ENCODE measurements at regions not wholly inside any gene's neighbourhood (a gene's known extent, or its start where the extent isn't known, plus 50 kb on each side); places are given as distances from the start of the nearest gene placed in this dataset.
"Not testable (repeated sequence)": the region's sequence is repeated elsewhere in the genome, so short reads cannot be mapped to it uniquely, and the experiment has no call there.

GRCh38 chr6:16999491-17000436 lies 102.1 kb upstream of the STMND1 start:
- Mint-ChIP-seq H3K9me3 (peaks cover 1 to 9% of the 10 kb centered on the region in 2 donors), H3K36me3 (no peaks in the 10 kb centered on the region), H3K27ac (no peak overlapping the region), H3K27me3 (peaks cover 3 to 6% of the 10 kb centered on the region in 2 donors), H3K4me3 (no peak overlapping the region), H3K4me1 (no peaks in the 10 kb centered on the region)
- no peak for ATAC-seq (replicated peaks)
- DNase-seq: no peak

GRCh38 chr6:16998461-16998860 lies 103.4 kb upstream of the STMND1 start:
- Mint-ChIP-seq H3K27me3 (peaks cover 3 to 6% of the 10 kb centered on the region in 2 donors), H3K4me1 (no peaks in the 10 kb centered on the region)

GRCh38 chr6:16995511-16996250 lies 106.2 kb upstream of the STMND1 start:
- Mint-ChIP-seq H3K36me3 (no peaks in the 10 kb centered on the region), H3K27ac (no peak overlapping the region), H3K9me3 (peaks cover 1 to 9% of the 10 kb centered on the region in 2 donors), H3K4me1 (no peaks in the 10 kb centered on the region), H3K27me3 (peaks cover 6 to 8% of the 10 kb centered on the region in 2 donors), H3K4me3 (no peak overlapping the region)
- ATAC-seq (replicated peaks): no peak
- no peak for DNase-seq

More at GRCh38 chr6:16998461-16998860, 103.4 kb upstream of the STMND1 start:
- ATAC-seq (replicated peaks): no peak
- DNase-seq: no peak
- Mint-ChIP-seq H3K9me3 (peaks cover 1 to 9% of the 10 kb centered on the region in 2 donors), H3K36me3 (no peaks in the 10 kb centered on the region), H3K27ac (no peak overlapping the region), H3K4me3 (no peak overlapping the region)

- no peak for ATAC-seq (replicated peaks)
- DNase-seq: no peak
- Mint-ChIP-seq H3K27me3 (peaks cover 5 to 8% of the 10 kb centered on the region in 2 donors), H3K9me3 (peaks cover 9 to 16% of the 10 kb centered on the region in 2 donors), H3K27ac (no peak overlapping the region), H3K4me3 (no peak overlapping the region), H3K4me1 (no peaks in the 10 kb centered on the region), H3K36me3 (peaks cover 2 to 6% of the 10 kb centered on the region in 2 donors)
These were observed 108.5 kb upstream of the STMND1 start for GRCh38 chr6:16993396-16993795.

GRCh38 chr6:16991981-16992629 lies 109.7 kb upstream of the STMND1 start:
- peaks cover 2 to 6% of the 10 kb centered on the region in 2 donors for H3K36me3 Mint-ChIP-seq
- H3K4me3 Mint-ChIP-seq: no peak overlapping the region
- H3K9me3 Mint-ChIP-seq: peaks cover 12 to 14% of the 10 kb centered on the region in 2 donors
- ATAC-seq (replicated peaks): no peak
- peaks cover 5 to 8% of the 10 kb centered on the region in 2 donors for H3K27me3 Mint-ChIP-seq
- DNase-seq: no peak
- no peaks in the 10 kb centered on the region for H3K4me1 Mint-ChIP-seq
- no peak overlapping the region for H3K27ac Mint-ChIP-seq

- H3K4me1 Mint-ChIP-seq; ATAC-seq (replicated peaks); H3K4me3 Mint-ChIP-seq; DNase-seq; H3K36me3 Mint-ChIP-seq; H3K27ac Mint-ChIP-seq: not testable (repeated sequence)
- peaks cover 13 to 15% of the 10 kb centered on the region in 2 donors for H3K27me3 Mint-ChIP-seq
- H3K9me3 Mint-ChIP-seq: peaks cover 12 to 14% of the 10 kb centered on the region in 2 donors
These were observed 111.9 kb upstream of the STMND1 start for GRCh38 chr6:16989976-16990375.

GRCh38 chr6:16989382-16989781 lies 112.5 kb upstream of the STMND1 start:
- ATAC-seq (replicated peaks) (no peak), DNase-seq (no peak)
- Mint-ChIP-seq H3K27me3 (peaks cover 15 to 21% of the 10 kb centered on the region in 2 donors), H3K4me3 (no peak overlapping the region), H3K9me3 (peaks cover 12 to 14% of the 10 kb centered on the region in 2 donors), H3K27ac (no peak overlapping the region), H3K36me3 (peaks cover 2 to 6% of the 10 kb centered on the region in 2 donors), H3K4me1 (peaks cover 4 to 7% of the 10 kb centered on the region in 2 donors)

GRCh38 chr6:16987996-16988395 lies 113.9 kb upstream of the STMND1 start:
- no peak overlapping the region for H3K4me3 Mint-ChIP-seq
- peaks cover 4 to 7% of the 10 kb centered on the region in 2 donors for H3K4me1 Mint-ChIP-seq
- H3K36me3 Mint-ChIP-seq: peaks cover 2 to 6% of the 10 kb centered on the region in 2 donors
- peaks cover 12 to 14% of the 10 kb centered on the region in 2 donors for H3K9me3 Mint-ChIP-seq
- H3K27me3 Mint-ChIP-seq: peaks cover 15 to 25% of the 10 kb centered on the region in 2 donors
- no peak overlapping the region for H3K27ac Mint-ChIP-seq
- DNase-seq (no peak), ATAC-seq (replicated peaks) (no peak)

- no peak for DNase-seq
- Mint-ChIP-seq H3K4me3 (no peak overlapping the region), H3K27me3 (peaks cover 13 to 28% of the 10 kb centered on the region in 2 donors), H3K36me3 (peaks cover 2 to 6% of the 10 kb centered on the region in 2 donors), H3K9me3 (peaks cover 12 to 14% of the 10 kb centered on the region in 2 donors), H3K4me1 (peaks cover 4 to 7% of the 10 kb centered on the region in 2 donors), H3K27ac (no peak overlapping the region)
- ATAC-seq (replicated peaks): no peak
These were observed 116.2 kb upstream of the STMND1 start for GRCh38 chr6:16985513-16986284.

GRCh38 chr6:16982807-16983206 lies 119.0 kb upstream of the STMND1 start:
- peaks cover 24 to 34% of the 10 kb centered on the region in 2 donors for H3K27me3 Mint-ChIP-seq
- ATAC-seq (replicated peaks) (peak; percentile 79 to 87), DNase-seq (no peak)
- no peak overlapping the region for H3K4me3 Mint-ChIP-seq
- H3K27ac Mint-ChIP-seq: no peak overlapping the region
- peaks cover 4 to 7% of the 10 kb centered on the region in 2 donors for H3K4me1 Mint-ChIP-seq
- no peaks in the 10 kb centered on the region for H3K36me3 Mint-ChIP-seq
- H3K9me3 Mint-ChIP-seq: peaks cover 0 to 3% of the 10 kb centered on the region in 2 donors

GRCh38 chr6:16979677-16980370 lies 122.0 kb upstream of the STMND1 start:
- no peak for DNase-seq
- no peak overlapping the region for H3K4me3 Mint-ChIP-seq
- H3K27me3 Mint-ChIP-seq: peaks cover 23 to 30% of the 10 kb centered on the region in 2 donors
- ATAC-seq (replicated peaks): peak in 1 of 2 donors; percentile 36
- no peaks in the 10 kb centered on the region for H3K36me3 Mint-ChIP-seq
- H3K9me3 Mint-ChIP-seq: peaks cover 0 to 2% of the 10 kb centered on the region in 2 donors
- H3K4me1 Mint-ChIP-seq: no peaks in the 10 kb centered on the region
- H3K27ac Mint-ChIP-seq: no peak overlapping the region

GRCh38 chr6:16978686-16979085 lies 123.2 kb upstream of the STMND1 start:
- Mint-ChIP-seq H3K9me3 (peaks cover 0 to 2% of the 10 kb centered on the region in 2 donors), H3K27ac (no peak overlapping the region), H3K36me3 (no peaks in the 10 kb centered on the region), H3K4me3 (no peak overlapping the region), H3K4me1 (no peaks in the 10 kb centered on the region), H3K27me3 (peaks cover 22% of the 10 kb centered on the region in 2 donors)
- no peak for DNase-seq
- no peak for ATAC-seq (replicated peaks)

Measured in stimulated activated naive B cell treated with anti-CD40 and anti-IgM and Interleukin-4, amounts not matched to agents 10 μg/mL and 1 μg/mL and 100 μg/mL, for 72 hours (primary cell).